IPS-18c (cell line): ENCODE measurements at regions not wholly inside any gene's neighbourhood (a gene's known extent, or its start where the extent isn't known, plus 50 kb on each side); places are given as distances from the start of the nearest gene placed in this dataset.
"Not testable (repeated sequence)": the region's sequence is repeated elsewhere in the genome, so short reads cannot be mapped to it uniquely, and the experiment has no call there.

Experiments used
- H3K4me3 ChIP-seq: 2 replicates; pipeline ENCODE4 v1.7.0; 2013; ENCODE audit warnings: low read depth, mild to moderate bottlenecking, low read length, moderate library complexity; ENCODE audit not compliant: insufficient read depth
- H3K9me3 ChIP-seq: one replicate; pipeline ENCODE4 v1.6.1; 2013; ENCODE audit warnings: mild to moderate bottlenecking, low read length, moderate library complexity; ENCODE audit not compliant: control insufficient read depth, insufficient read depth

- H3K4me3 ChIP-seq = no peak overlapping the region
- H3K9me3 ChIP-seq = peaks cover 2% of the 10 kb centered on the region
Measured at GRCh38 chr18:29912351-29912750, 1130.2 kb downstream of the DSC3 start.

- H3K9me3 ChIP-seq = no peaks in the 10 kb centered on the region
- no peak overlapping the region for H3K4me3 ChIP-seq
Measured at GRCh38 chr18:29892960-29893558, 1149.5 kb downstream of the DSC3 start.

- H3K4me3 ChIP-seq = no peak overlapping the region
- H3K9me3 ChIP-seq = no peaks in the 10 kb centered on the region
Measured at GRCh38 chr18:29883114-29883513, 1159.4 kb downstream of the DSC3 start.

GRCh38 chr18:29882620-29883019, 1159.9 kb downstream of the DSC3 start:
- H3K9me3 ChIP-seq = no peaks in the 10 kb centered on the region

GRCh38 chr18:29879763-29880162, 1162.8 kb downstream of the DSC3 start:
- Histone ChIP-seq H3K9me3 (peaks cover 5% of the 10 kb centered on the region), H3K4me3 (no peak overlapping the region)

More at GRCh38 chr18:29882620-29883019, 1159.9 kb downstream of the DSC3 start:
- H3K4me3 ChIP-seq = no peak overlapping the region

GRCh38 chr18:29874519-29875098, 1167.9 kb downstream of the DSC3 start:
- Histone ChIP-seq H3K9me3 (peaks cover 5% of the 10 kb centered on the region), H3K4me3 (no peak overlapping the region)

GRCh38 chr18:29873211-29873610, 1169.3 kb downstream of the DSC3 start:
- Histone ChIP-seq H3K9me3 (peaks cover 5% of the 10 kb centered on the region), H3K4me3 (no peak overlapping the region)

GRCh38 chr18:29871246-29871645, 1171.3 kb downstream of the DSC3 start:
- no peak overlapping the region for H3K4me3 ChIP-seq
- H3K9me3 ChIP-seq = no peaks in the 10 kb centered on the region

GRCh38 chr18:29862824-29863223, 1179.7 kb downstream of the DSC3 start:
- no peak overlapping the region for H3K4me3 ChIP-seq
- no peaks in the 10 kb centered on the region for H3K9me3 ChIP-seq

GRCh38 chr18:29855637-29856036, 1186.9 kb downstream of the DSC3 start:
- Histone ChIP-seq H3K4me3 (no peak overlapping the region), H3K9me3 (no peaks in the 10 kb centered on the region)

- no peak overlapping the region for H3K4me3 ChIP-seq
- no peaks in the 10 kb centered on the region for H3K9me3 ChIP-seq
Measured at GRCh38 chr18:29853126-29853525, 1189.4 kb downstream of the DSC3 start.

GRCh38 chr18:29849144-29849543, 1193.4 kb downstream of the DSC3 start:
- Histone ChIP-seq H3K4me3 (no peak overlapping the region), H3K9me3 (no peaks in the 10 kb centered on the region)

- no peak overlapping the region for H3K4me3 ChIP-seq
Measured at GRCh38 chr18:29841631-29842030, 1200.9 kb downstream of the DSC3 start.

GRCh38 chr18:29840089-29840488, 1202.5 kb downstream of the DSC3 start:
- Histone ChIP-seq H3K4me3 (no peak overlapping the region), H3K9me3 (no peaks in the 10 kb centered on the region)

More at GRCh38 chr18:29841631-29842030, 1200.9 kb downstream of the DSC3 start:
- no peaks in the 10 kb centered on the region for H3K9me3 ChIP-seq

GRCh38 chr18:29838961-29839360, 1203.6 kb downstream of the DSC3 start:
- not testable (repeated sequence) for H3K4me3 ChIP-seq, H3K9me3 ChIP-seq

GRCh38 chr18:29838556-29838955, 1204.0 kb downstream of the DSC3 start:
- Histone ChIP-seq H3K4me3 (no peak overlapping the region), H3K9me3 (no peaks in the 10 kb centered on the region)

GRCh38 chr18:29823671-29824070, 1218.9 kb downstream of the DSC3 start:
- H3K9me3 ChIP-seq = no peaks in the 10 kb centered on the region

GRCh38 chr18:29821544-29821943, 1221.0 kb downstream of the DSC3 start:
- Histone ChIP-seq H3K4me3 (no peak overlapping the region), H3K9me3 (no peaks in the 10 kb centered on the region)

More at GRCh38 chr18:29823671-29824070, 1218.9 kb downstream of the DSC3 start:
- H3K4me3 ChIP-seq = no peak overlapping the region

GRCh38 chr18:29811519-29811918, 1231.0 kb downstream of the DSC3 start:
- no peak overlapping the region for H3K4me3 ChIP-seq
- no peaks in the 10 kb centered on the region for H3K9me3 ChIP-seq
